ENCODE measurements at regions not wholly inside any gene's neighbourhood (a gene's known extent, or its start where the extent isn't known, plus 50 kb on each side); places are given as distances from the start of the nearest gene placed in this dataset.

DNA sequence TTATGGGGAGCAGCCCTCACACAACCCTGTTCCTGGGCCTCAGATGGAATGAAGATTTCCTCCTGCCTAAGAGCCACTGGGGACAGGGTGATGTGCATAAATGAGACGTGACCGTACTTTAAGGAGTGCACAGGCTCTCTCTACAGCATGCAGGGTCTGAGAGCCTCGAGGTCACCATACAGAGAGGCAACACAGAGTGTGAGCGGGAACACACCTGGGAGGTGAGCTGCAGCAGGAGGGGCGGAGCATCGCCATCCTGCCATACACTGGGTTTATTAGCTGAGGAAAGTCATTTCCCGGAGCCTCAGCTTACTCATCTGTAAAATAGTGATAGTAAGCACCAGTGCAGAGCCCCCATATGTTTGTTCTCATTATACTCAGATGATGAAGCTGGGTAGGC lies 182.5 kb upstream of the RAD23B start:
- Histone ChIP-seq H3K9me3 (ENCODE audit: control insufficient read depth, insufficient read depth, low read length) (no peaks in the 10 kb centered on the region), H2BK5ac (ENCODE audit: low read depth, low read length, poor library complexity, severe bottlenecking) (no peak overlapping the region), H3K36me3 (ENCODE audit: control insufficient read depth, insufficient read depth, low read length) (no peaks in the 10 kb centered on the region), H4K20me1 (ENCODE audit: insufficient read depth, low read length) (no peaks in the 10 kb centered on the region), H4K5ac (ENCODE audit: low read depth, low read length) (no peak overlapping the region), H3K27me3 (ENCODE audit: control insufficient read depth, insufficient read depth, low read length) (no peaks in the 10 kb centered on the region), H2BK20ac (ENCODE audit: low read depth, low read length) (no peak overlapping the region), H2AFZ (replicated peaks; ENCODE audit: low read length, poor library complexity) (no peak overlapping the region), H2AK5ac (ENCODE audit: low read depth, low read length) (no peak overlapping the region), H3K4me1 (ENCODE audit: control insufficient read depth, insufficient read depth, low read length) (no peaks in the 10 kb centered on the region), H4K91ac (ENCODE audit: insufficient read depth, low read depth, low read length) (no peak overlapping the region), H3K9me1 (ENCODE audit: insufficient read depth, low read length) (no peaks in the 10 kb centered on the region), H3K14ac (replicated peaks; ENCODE audit: low read depth, low read length) (no peak overlapping the region), H3K18ac (ENCODE audit: low read depth, low read length) (no peak overlapping the region), H3K27ac (ENCODE audit: insufficient read depth, low read length) (no peak overlapping the region), H3K23ac (ENCODE audit: low read depth, low read length) (no peak overlapping the region), H3K4me3 (ENCODE audit: insufficient read depth, low read depth, low read length) (no peak overlapping the region), H2BK120ac (ENCODE audit: low read depth, low read length) (no peak overlapping the region), H2BK15ac (ENCODE audit: low read depth, low read length) (no peak overlapping the region), H2AK9ac (replicated peaks; ENCODE audit: low read depth, low read length, poor library complexity) (no peak overlapping the region), H4K8ac (ENCODE audit: low read depth in 2 of 2, low read length in 2 of 2) (no peak overlapping the region), H3K79me1 (ENCODE audit: low read depth in 1 of 2, low read length in 2 of 2) (no peaks in the 10 kb centered on the region), H3K56ac (ENCODE audit: extremely low read depth, insufficient read depth, low read length) (no peak overlapping the region), H3K4me2 (ENCODE audit: low read depth, low read length) (no peak overlapping the region), H3K4ac (ENCODE audit: low read depth, low read length) (no peak overlapping the region), H3K9ac (ENCODE audit: low read depth, low read length) (no peak overlapping the region)
- dilution Hi-C loops (cut with HindIII; ENCODE audit: low sequenced_read_pairs, unreplicated experiment) (no loop called here), intact Hi-C loops (cut with micrococcal nuclease) (no loop called here), in situ Hi-C loops (cut with MboI; ENCODE audit: low sequenced_read_pairs) (no loop called here)
- TF ChIP-seq CTCF (conservative IDR thresholded peaks at IDR 0.05; ENCODE audit: low read depth, low read length): no peak
- TF ChIP-seq MXI1 (IDR thresholded peaks at IDR 0.05; ENCODE audit: borderline replicate concordance, low read depth, low read length): no peak
- TF ChIP-seq CHD1 (IDR thresholded peaks at IDR 0.05; ENCODE audit: low read depth, low read length): no peak
- TF ChIP-seq ELK1 (IDR thresholded peaks at IDR 0.05; ENCODE audit: borderline replicate concordance, low read depth, low read length): no peak
- TF ChIP-seq RCOR1 (IDR thresholded peaks at IDR 0.05; ENCODE audit: insufficient replicate concordance, low read length): no peak
- TF ChIP-seq MAZ (IDR thresholded peaks at IDR 0.05; ENCODE audit: borderline replicate concordance, low read depth, low read length): no peak
- no peak for TF ChIP-seq CEBPB (IDR thresholded peaks at IDR 0.05; ENCODE audit: low read depth, low read length)
- no peak for TF ChIP-seq BHLHE40 (IDR thresholded peaks at IDR 0.05; ENCODE audit: low read depth, low read length)
- no peak for TF ChIP-seq RFX5 (IDR thresholded peaks at IDR 0.05; ENCODE audit: low read depth, low read length)
- TF ChIP-seq MAFK (IDR thresholded peaks at IDR 0.05; ENCODE audit: low read depth, low read length): no peak
- TF ChIP-seq FOS (IDR thresholded peaks at IDR 0.05; ENCODE audit: low read depth, low read length): no peak
- TF ChIP-seq, protein P1, sequence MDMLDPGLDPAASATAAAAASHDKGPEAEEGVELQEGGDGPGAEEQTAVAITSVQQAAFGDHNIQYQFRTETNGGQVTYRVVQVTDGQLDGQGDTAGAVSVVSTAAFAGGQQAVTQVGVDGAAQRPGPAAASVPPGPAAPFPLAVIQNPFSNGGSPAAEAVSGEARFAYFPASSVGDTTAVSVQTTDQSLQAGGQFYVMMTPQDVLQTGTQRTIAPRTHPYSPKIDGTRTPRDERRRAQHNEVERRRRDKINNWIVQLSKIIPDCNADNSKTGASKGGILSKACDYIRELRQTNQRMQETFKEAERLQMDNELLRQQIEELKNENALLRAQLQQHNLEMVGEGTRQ (IDR thresholded peaks at IDR 0.05; ENCODE audit: low read depth, low read length): no peak
- TF ChIP-seq POLR2A (IDR thresholded peaks at IDR 0.05; ENCODE audit: low read depth, low read length): no peak
- TF ChIP-seq NFE2L2 (IDR thresholded peaks at IDR 0.05; ENCODE audit: low read depth, low read length): no peak
- no peak for TF ChIP-seq SMC3 (IDR thresholded peaks at IDR 0.05; ENCODE audit: low read depth, low read length)
- TF ChIP-seq RAD21 (IDR thresholded peaks at IDR 0.05; ENCODE audit: low read length): no peak
- ATAC-seq (ENCODE audit: low read depth) (no peak), DNase-seq (no peak)
- ChIA-PET CTCF (no interaction called here), POLR2A (ENCODE audit: unreplicated experiment) (no interaction called here)
- BruUV-seq (replicated peaks): no TSS peak
- WGBS, 2 experiments (ENCODE audit: extremely low coverage in 2 of 2, insufficient read length in 1 of 2): 60% methylated on average over 3 of the region's 7 CpGs; no CpG with 5 or more reads in 1 of the 2 experiments
